ENCODE measurements at regions not wholly inside any gene's neighbourhood (a gene's known extent, or its start where the extent isn't known, plus 50 kb on each side); places are given as distances from the start of the nearest gene placed in this dataset.

GRCh38 chr4:111466811-111467604 is 678.2 kb upstream of the FAM241A start:
- H3K14ac ChIP-seq (replicated peaks; ENCODE audit: low read depth, low read length): no peak overlapping the region
- H2BK5ac ChIP-seq (ENCODE audit: low read depth, low read length, poor library complexity, severe bottlenecking): no peak overlapping the region
- H2AFZ ChIP-seq (replicated peaks; ENCODE audit: low read length, poor library complexity): no peak overlapping the region
- intact Hi-C loops (cut with micrococcal nuclease) (no loop called here), dilution Hi-C loops (cut with HindIII; ENCODE audit: low sequenced_read_pairs, unreplicated experiment) (no loop called here), in situ Hi-C loops (cut with MboI; ENCODE audit: low sequenced_read_pairs) (no loop called here)
- DNase-seq (no peak), ATAC-seq (ENCODE audit: low read depth) (no peak)
- H3K4me3 ChIP-seq (ENCODE audit: insufficient read depth, low read depth, low read length): no peak overlapping the region
- H4K20me1 ChIP-seq (ENCODE audit: insufficient read depth, low read length): no peaks in the 10 kb centered on the region
- no peak overlapping the region for H4K5ac ChIP-seq (ENCODE audit: low read depth, low read length)
- no peak overlapping the region for H3K56ac ChIP-seq (ENCODE audit: extremely low read depth, insufficient read depth, low read length)
- no CpG with 5 or more reads among the region's 2 CpGs for WGBS, 2 experiments (ENCODE audit: extremely low coverage in 2 of 2, insufficient read length in 1 of 2)
- no peaks in the 10 kb centered on the region for H3K79me1 ChIP-seq (ENCODE audit: low read depth in 1 of 2, low read length in 2 of 2)
- CTCF ChIA-PET: no interaction called here
- BruUV-seq (replicated peaks): no TSS peak
- no peak overlapping the region for H3K4me2 ChIP-seq (ENCODE audit: low read depth, low read length)
- H3K9me1 ChIP-seq (ENCODE audit: insufficient read depth, low read length): no peaks in the 10 kb centered on the region
- H4K8ac ChIP-seq (ENCODE audit: low read depth in 2 of 2, low read length in 2 of 2): no peak overlapping the region
- no peaks in the 10 kb centered on the region for H3K4me1 ChIP-seq (ENCODE audit: control insufficient read depth, insufficient read depth, low read length)
- H3K23ac ChIP-seq (ENCODE audit: low read depth, low read length): no peak overlapping the region
- no peak overlapping the region for H3K9ac ChIP-seq (ENCODE audit: low read depth, low read length)
- H4K91ac ChIP-seq (ENCODE audit: insufficient read depth, low read depth, low read length): no peak overlapping the region
- H2AK5ac ChIP-seq (ENCODE audit: low read depth, low read length): no peak overlapping the region
- H3K36me3 ChIP-seq (ENCODE audit: control insufficient read depth, insufficient read depth, low read length): no peaks in the 10 kb centered on the region
- H2BK15ac ChIP-seq (ENCODE audit: low read depth, low read length): no peak overlapping the region
- H2BK120ac ChIP-seq (ENCODE audit: low read depth, low read length): no peak overlapping the region
- TF ChIP-seq SMC3 (IDR thresholded peaks at IDR 0.05; ENCODE audit: low read depth, low read length) (no peak), CEBPB (IDR thresholded peaks at IDR 0.05; ENCODE audit: low read depth, low read length) (no peak), CHD1 (IDR thresholded peaks at IDR 0.05; ENCODE audit: low read depth, low read length) (no peak), FOS (IDR thresholded peaks at IDR 0.05; ENCODE audit: low read depth, low read length) (no peak), CTCF (conservative IDR thresholded peaks at IDR 0.05; ENCODE audit: low read depth, low read length) (no peak), NFE2L2 (IDR thresholded peaks at IDR 0.05; ENCODE audit: low read depth, low read length) (no peak)
- H3K27ac ChIP-seq (ENCODE audit: insufficient read depth, low read length): no peak overlapping the region
- no peaks in the 10 kb centered on the region for H3K27me3 ChIP-seq (ENCODE audit: control insufficient read depth, insufficient read depth, low read length)
- no peak overlapping the region for H3K18ac ChIP-seq (ENCODE audit: low read depth, low read length)
- H2BK20ac ChIP-seq (ENCODE audit: low read depth, low read length): no peak overlapping the region
- H3K9me3 ChIP-seq (ENCODE audit: control insufficient read depth, insufficient read depth, low read length): peaks cover 4% of the 10 kb centered on the region
- H2AK9ac ChIP-seq (replicated peaks; ENCODE audit: low read depth, low read length, poor library complexity): no peak overlapping the region
- no peak overlapping the region for H3K4ac ChIP-seq (ENCODE audit: low read depth, low read length)
- POLR2A ChIA-PET (ENCODE audit: unreplicated experiment): no interaction called here

All from IMR-90 (cell line).